HG03460 (cell line): ENCODE measurements at regions not wholly inside any gene's neighbourhood (a gene's known extent, or its start where the extent isn't known, plus 50 kb on each side); places are given as distances from the start of the nearest gene placed in this dataset.

Experiments used
- ATAC-seq: cut with Tn5 transposase; IDR thresholded peaks from one replicate; pipeline ENCODE4 v1.9.1; 2021; ENCODE audit not compliant: unreplicated experiment

GRCh38 chr1:37415611-37416244 is 58.7 kb upstream of the ZC3H12A start:
- ATAC-seq: no peak

DNA sequence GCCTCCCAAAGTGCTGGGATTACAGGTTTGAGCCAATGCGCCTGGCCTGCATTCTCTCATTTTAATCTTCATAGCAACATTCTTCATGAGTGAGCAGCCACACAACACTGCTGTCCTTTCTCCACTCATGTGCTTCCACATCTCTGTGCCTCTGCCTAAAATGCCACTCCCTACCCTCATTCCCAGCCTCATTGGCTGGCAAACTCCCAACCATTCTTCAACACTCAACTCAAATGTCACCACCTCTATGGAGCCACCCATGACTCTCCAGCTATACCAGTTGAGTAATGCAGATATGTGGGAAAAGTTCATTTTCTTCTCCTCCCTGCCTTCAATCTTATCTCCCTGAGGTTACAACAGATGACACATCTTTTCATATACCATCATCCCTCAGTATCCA is 53.9 kb upstream of the ZC3H12A start:
- no peak for ATAC-seq

GRCh38 chr1:37423810-37424209 is 50.6 kb upstream of the ZC3H12A start:
- no peak for ATAC-seq

GRCh38 chr1:37424523-37424922 is 49.9 kb upstream of the ZC3H12A start:
- no peak for ATAC-seq
